K562 (cell line): ENCODE measurements at regions not wholly inside any gene's neighbourhood (a gene's known extent, or its start where the extent isn't known, plus 50 kb on each side); places are given as distances from the start of the nearest gene placed in this dataset.
A peak's percentile ranks its signal among the peaks of the same experiment; 100 is the strongest.

Source experiments
- ATF7 ChIP-seq: fragments of 450-650 bp; IDR thresholded peaks from 2 replicates; pipeline ENCODE4 v1.7.1; 2014; ENCODE audit warnings: mild to moderate bottlenecking, moderate library complexity
- C11orf30 ChIP-seq: fragments of 450-650 bp; IDR thresholded peaks from 2 replicates; pipeline ENCODE4 v1.6.1; 2016; ENCODE audit warnings: low read depth, mild to moderate bottlenecking
- MCM7 ChIP-seq, 2 experiments: fragments of 450-650 bp; IDR thresholded peaks; 2 replicates each; pipeline ENCODE4 v1.6.1; 2016 to 2018
- MTF1 ChIP-seq: fragments of 250-450 bp; sonication (Bioruptor Pico); IDR thresholded peaks from 2 replicates; pipeline ENCODE4 v1.9.0; 2021; ENCODE audit warnings: moderate library complexity, mild to moderate bottlenecking, inconsistent platforms, borderline replicate concordance
- PCBP2 ChIP-seq: fragments of 200-400 bp; formaldehyde crosslinking; IDR thresholded peaks from 2 replicates; pipeline ENCODE4 v1.6.1; 2018; ENCODE audit warnings: low read length, low read depth, mild to moderate bottlenecking, moderate library complexity; ENCODE audit not compliant: poor library complexity, severe bottlenecking
- PML ChIP-seq: IDR thresholded peaks from 2 replicates; pipeline ENCODE4 v1.6.1; 2012; ENCODE audit warnings: low read length, inconsistent platforms
- SNRNP70 ChIP-seq: fragments of 200-400 bp; formaldehyde crosslinking; optimal IDR thresholded peaks from 2 replicates; pipeline ENCODE3; 2017; ENCODE audit warnings: low read depth, low read length
- STAG1 ChIP-seq: sonication (generic); formaldehyde crosslinking; IDR thresholded peaks from 2 replicates; pipeline ENCODE4 v1.5.0; 2020; ENCODE audit warnings: missing genetic modification reagents, borderline replicate concordance
- SUPT5H ChIP-seq: fragments of 450-650 bp; IDR thresholded peaks from 2 replicates; pipeline ENCODE4 v1.6.1; 2016
- U2AF1 ChIP-seq: fragments of 200-400 bp; formaldehyde crosslinking; optimal IDR thresholded peaks from 2 replicates; pipeline ENCODE3; 2017; ENCODE audit warnings: mild to moderate bottlenecking, low read depth, low read length, moderate library complexity
- ZBTB1 ChIP-seq: sonication (generic); formaldehyde crosslinking; IDR thresholded peaks from 2 replicates; pipeline ENCODE4 v1.8.1; 2023; ENCODE audit warnings: missing genetic modification reagents, low read depth, mild to moderate bottlenecking, borderline replicate concordance
- ZNF445 ChIP-seq: fragments of 250-450 bp; sonication (Bioruptor Pico); IDR thresholded peaks from 2 replicates; pipeline ENCODE4 v1.4.0; 2020; ENCODE audit warnings: low read depth, mild to moderate bottlenecking, moderate library complexity
- ZNF57 ChIP-seq: fragments of 450-650 bp; formaldehyde crosslinking; IDR thresholded peaks from 2 replicates; pipeline ENCODE4 v1.4.0; 2020; ENCODE audit warnings: mild to moderate bottlenecking, moderate library complexity
- ZNF644 ChIP-seq: fragments of 200-800 bp; sonication (Bioruptor generic); IDR thresholded peaks from 2 replicates; pipeline ENCODE4 v1.6.1; 2016; ENCODE audit warnings: low read depth, missing genetic modification characterization, missing compliant biosample characterization
- ZNF75A ChIP-seq: fragments of 450-650 bp; formaldehyde crosslinking; IDR thresholded peaks from 2 replicates; pipeline ENCODE4 v1.4.0; 2020; ENCODE audit warnings: mild to moderate bottlenecking
- ZNF76 ChIP-seq: fragments of 250-450 bp; sonication (Bioruptor Pico); IDR thresholded peaks from 2 replicates; pipeline ENCODE4 v1.4.0; 2020; ENCODE audit warnings: mild to moderate bottlenecking, moderate library complexity, borderline replicate concordance
- TF ChIP-seq, protein P1 (sequence below), 3 experiments: IDR thresholded peaks in 2 of 3; conservative IDR thresholded peaks in 1 of 3; 2 replicates each; pipeline ENCODE4 v1.5.1; 2011 to 2012; ENCODE audit warnings: low read length in 3 of 3, mild to moderate bottlenecking in 3 of 3, control low read depth in 2 of 3, improper control_type of control experiment in 1 of 3, inconsistent platforms in 1 of 3, low read depth in 1 of 3, mixed read lengths in 1 of 3, moderate library complexity in 1 of 3; ENCODE audit not compliant: insufficient read depth in 2 of 3
- TF ChIP-seq, protein P2 (sequence below): sonication (generic); formaldehyde crosslinking; IDR thresholded peaks from 2 replicates; pipeline ENCODE4 v1.8.1; 2023; ENCODE audit warnings: mild to moderate bottlenecking, missing genetic modification reagents
- TF ChIP-seq, protein P3 (sequence below), 2 experiments: IDR thresholded peaks; 2 replicates each; pipeline ENCODE4 v1.6.1; 2011; ENCODE audit warnings: borderline replicate concordance in 1 of 2, control low read depth in 1 of 2, low read depth in 1 of 2, low read length in 1 of 2, mild to moderate bottlenecking in 1 of 2, mixed read lengths in 1 of 2, moderate library complexity in 1 of 2; ENCODE audit not compliant: insufficient read depth in 1 of 2, insufficient read length in 1 of 2, poor library complexity in 1 of 2, severe bottlenecking in 1 of 2; ENCODE audit errors: extremely low read depth in 1 of 2
- TF ChIP-seq, protein P4 (sequence below): fragments of 250-450 bp; sonication (Bioruptor Pico); IDR thresholded peaks from 2 replicates; pipeline ENCODE4 v1.8.0; 2021; ENCODE audit warnings: mild to moderate bottlenecking, moderate library complexity
- TF ChIP-seq, protein P5 (sequence below): IDR thresholded peaks from 3 replicates; pipeline ENCODE4 v1.6.1; 2011; ENCODE audit warnings: borderline replicate concordance, mild to moderate bottlenecking; ENCODE audit not compliant: insufficient read length, insufficient read depth

DNA sequence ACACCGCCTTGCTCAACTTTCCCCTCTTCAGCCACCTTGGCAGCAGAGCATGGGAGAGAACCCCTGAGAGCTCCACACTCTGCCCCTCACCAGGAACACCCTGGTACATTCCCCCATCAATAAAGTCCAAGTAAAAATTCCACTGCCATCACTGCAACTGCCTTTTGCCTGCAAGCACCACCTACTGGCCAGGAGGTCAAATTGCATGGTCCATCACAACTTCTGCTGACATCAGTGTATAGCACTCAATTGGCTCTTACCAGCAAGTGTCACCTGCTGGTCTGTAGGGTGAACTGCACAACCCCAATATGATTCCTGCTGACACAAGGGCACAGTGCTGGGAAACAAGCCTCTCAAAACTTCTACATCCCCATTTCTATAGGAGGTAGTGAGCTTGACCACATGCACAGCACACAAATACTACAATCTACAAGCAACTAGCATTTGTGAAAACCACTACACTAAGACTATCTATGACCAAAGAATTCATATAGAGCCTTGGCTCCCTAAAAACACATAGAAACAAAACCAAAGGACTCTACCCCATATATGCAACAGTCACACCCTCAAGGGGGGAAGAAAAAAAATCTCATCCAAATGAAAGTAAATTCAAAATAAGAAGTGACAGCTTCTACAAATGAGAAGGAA is 69.2 kb downstream of the FASLG start (continued):
- TF ChIP-seq ZNF644 (tag) (no peak), MCM7 (IDR thresholded peaks at IDR 0.05) (no peak), U2AF1 (no peak), ZNF57 (CRISPR knock-in tag) (no peak), ATF7 (no peak; the same call in 1 of the 2 replicates), MTF1 (CRISPR knock-in tag) (no peak), ZNF445 (no peak), SUPT5H (no peak), C11orf30 (peak; percentile 53), STAG1 (no peak), PCBP2 (no peak), ZBTB1 (no peak), PML (no peak), SNRNP70 (no peak), ZNF75A (no peak), ZNF76 (CRISPR knock-in tag) (no peak)
- TF ChIP-seq, protein P1, sequence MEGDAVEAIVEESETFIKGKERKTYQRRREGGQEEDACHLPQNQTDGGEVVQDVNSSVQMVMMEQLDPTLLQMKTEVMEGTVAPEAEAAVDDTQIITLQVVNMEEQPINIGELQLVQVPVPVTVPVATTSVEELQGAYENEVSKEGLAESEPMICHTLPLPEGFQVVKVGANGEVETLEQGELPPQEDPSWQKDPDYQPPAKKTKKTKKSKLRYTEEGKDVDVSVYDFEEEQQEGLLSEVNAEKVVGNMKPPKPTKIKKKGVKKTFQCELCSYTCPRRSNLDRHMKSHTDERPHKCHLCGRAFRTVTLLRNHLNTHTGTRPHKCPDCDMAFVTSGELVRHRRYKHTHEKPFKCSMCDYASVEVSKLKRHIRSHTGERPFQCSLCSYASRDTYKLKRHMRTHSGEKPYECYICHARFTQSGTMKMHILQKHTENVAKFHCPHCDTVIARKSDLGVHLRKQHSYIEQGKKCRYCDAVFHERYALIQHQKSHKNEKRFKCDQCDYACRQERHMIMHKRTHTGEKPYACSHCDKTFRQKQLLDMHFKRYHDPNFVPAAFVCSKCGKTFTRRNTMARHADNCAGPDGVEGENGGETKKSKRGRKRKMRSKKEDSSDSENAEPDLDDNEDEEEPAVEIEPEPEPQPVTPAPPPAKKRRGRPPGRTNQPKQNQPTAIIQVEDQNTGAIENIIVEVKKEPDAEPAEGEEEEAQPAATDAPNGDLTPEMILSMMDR (IDR thresholded peaks at IDR 0.05 in 2 of 3, conservative IDR thresholded peaks at IDR 0.05 in 1 of 3; ENCODE audit: insufficient read depth in 2 of 3, low read depth in 1 of 3, low read length in 3 of 3), result peak; percentile 97 to 99 (median 97)
- TF ChIP-seq, protein P2, sequence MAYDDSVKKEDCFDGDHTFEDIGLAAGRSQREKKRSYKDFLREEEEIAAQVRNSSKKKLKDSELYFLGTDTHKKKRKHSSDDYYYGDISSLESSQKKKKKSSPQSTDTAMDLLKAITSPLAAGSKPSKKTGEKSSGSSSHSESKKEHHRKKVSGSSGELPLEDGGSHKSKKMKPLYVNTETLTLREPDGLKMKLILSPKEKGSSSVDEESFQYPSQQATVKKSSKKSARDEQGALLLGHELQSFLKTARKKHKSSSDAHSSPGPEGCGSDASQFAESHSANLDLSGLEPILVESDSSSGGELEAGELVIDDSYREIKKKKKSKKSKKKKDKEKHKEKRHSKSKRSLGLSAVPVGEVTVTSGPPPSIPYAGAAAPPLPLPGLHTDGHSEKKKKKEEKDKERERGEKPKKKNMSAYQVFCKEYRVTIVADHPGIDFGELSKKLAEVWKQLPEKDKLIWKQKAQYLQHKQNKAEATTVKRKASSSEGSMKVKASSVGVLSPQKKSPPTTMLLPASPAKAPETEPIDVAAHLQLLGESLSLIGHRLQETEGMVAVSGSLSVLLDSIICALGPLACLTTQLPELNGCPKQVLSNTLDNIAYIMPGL (CRISPR knock-in tag), result no peak
- TF ChIP-seq, protein P3, sequence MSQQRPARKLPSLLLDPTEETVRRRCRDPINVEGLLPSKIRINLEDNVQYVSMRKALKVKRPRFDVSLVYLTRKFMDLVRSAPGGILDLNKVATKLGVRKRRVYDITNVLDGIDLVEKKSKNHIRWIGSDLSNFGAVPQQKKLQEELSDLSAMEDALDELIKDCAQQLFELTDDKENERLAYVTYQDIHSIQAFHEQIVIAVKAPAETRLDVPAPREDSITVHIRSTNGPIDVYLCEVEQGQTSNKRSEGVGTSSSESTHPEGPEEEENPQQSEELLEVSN (IDR thresholded peaks at IDR 0.05; ENCODE audit: borderline replicate concordance in 1 of 2, extremely low read depth in 1 of 2, insufficient read depth in 1 of 2, insufficient read length in 1 of 2, low read depth in 1 of 2, low read length in 1 of 2, poor library complexity in 1 of 2, severe bottlenecking in 1 of 2), result no peak
- TF ChIP-seq, protein P4, sequence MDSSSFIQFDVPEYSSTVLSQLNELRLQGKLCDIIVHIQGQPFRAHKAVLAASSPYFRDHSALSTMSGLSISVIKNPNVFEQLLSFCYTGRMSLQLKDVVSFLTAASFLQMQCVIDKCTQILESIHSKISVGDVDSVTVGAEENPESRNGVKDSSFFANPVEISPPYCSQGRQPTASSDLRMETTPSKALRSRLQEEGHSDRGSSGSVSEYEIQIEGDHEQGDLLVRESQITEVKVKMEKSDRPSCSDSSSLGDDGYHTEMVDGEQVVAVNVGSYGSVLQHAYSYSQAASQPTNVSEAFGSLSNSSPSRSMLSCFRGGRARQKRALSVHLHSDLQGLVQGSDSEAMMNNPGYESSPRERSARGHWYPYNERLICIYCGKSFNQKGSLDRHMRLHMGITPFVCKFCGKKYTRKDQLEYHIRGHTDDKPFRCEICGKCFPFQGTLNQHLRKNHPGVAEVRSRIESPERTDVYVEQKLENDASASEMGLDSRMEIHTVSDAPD, result no peak
- TF ChIP-seq, protein P5, sequence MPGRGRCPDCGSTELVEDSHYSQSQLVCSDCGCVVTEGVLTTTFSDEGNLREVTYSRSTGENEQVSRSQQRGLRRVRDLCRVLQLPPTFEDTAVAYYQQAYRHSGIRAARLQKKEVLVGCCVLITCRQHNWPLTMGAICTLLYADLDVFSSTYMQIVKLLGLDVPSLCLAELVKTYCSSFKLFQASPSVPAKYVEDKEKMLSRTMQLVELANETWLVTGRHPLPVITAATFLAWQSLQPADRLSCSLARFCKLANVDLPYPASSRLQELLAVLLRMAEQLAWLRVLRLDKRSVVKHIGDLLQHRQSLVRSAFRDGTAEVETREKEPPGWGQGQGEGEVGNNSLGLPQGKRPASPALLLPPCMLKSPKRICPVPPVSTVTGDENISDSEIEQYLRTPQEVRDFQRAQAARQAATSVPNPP, result no peak
